ENCODE measurements at regions not wholly inside any gene's neighbourhood (a gene's known extent, or its start where the extent isn't known, plus 50 kb on each side); places are given as distances from the start of the nearest gene placed in this dataset.
"Not testable (repeated sequence)": the region's sequence is repeated elsewhere in the genome, so short reads cannot be mapped to it uniquely, and the experiment has no call there.

DNA sequence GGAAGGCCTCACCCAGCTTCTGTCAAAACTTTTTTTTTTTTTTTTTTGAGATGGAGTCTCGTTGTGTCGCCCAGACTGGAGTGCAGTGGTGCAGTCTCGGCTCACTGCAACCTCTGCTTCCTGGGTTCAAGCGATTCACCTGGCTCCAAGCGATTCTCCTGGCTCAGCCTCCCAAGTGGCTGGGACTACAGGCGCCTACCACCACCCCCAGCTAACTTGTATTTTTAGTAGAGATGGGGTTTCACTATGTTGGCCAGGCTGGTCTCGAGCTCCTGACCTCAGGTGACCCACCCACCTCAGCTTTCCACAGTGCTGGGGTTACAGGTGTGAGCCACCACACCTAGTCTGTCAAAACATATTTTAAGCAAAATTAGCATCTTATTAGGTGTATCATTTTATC, 71.7 kb upstream of the WNT7B start:
- not testable (repeated sequence) for TF ChIP-seq CTCF, EZH2phosphoT487 (IDR thresholded peaks at IDR 0.05)
